Common myeloid progenitor, CD34-positive (primary cell): ENCODE measurements at regions not wholly inside any gene's neighbourhood (a gene's known extent, or its start where the extent isn't known, plus 50 kb on each side); places are given as distances from the start of the nearest gene placed in this dataset.

Experiments used
- CTCF ChIA-PET: fragments of 350-600 bp; sonication (Branson Sonifier 250); formaldehyde crosslinking; loops from one replicate; lab custom pipeline; 2021; ENCODE audit warnings: antibody characterized with exemption; lab: Charles Lee
- POLR2A ChIA-PET: fragments of 350-600 bp; sonication (Branson Sonifier 250); formaldehyde crosslinking; loops from one replicate; lab custom pipeline; 2021; ENCODE audit warnings: antibody characterized with exemption; lab: Charles Lee
- DNase-seq, 3 donors: peaks; one replicate each; pipeline versions ENCODE4 v3.0.0 to v3.0.0-alpha.2; 2013
- H3K27ac ChIP-seq, 2 experiments: 1 replicate in 1 of 2; 2 replicates in 1 of 2; pipeline ENCODE4 v1.7.0; 2013; ENCODE audit warnings: inconsistent platforms in 2 of 2, low read length in 2 of 2, mild to moderate bottlenecking in 2 of 2, low read depth in 1 of 2, moderate library complexity in 1 of 2; ENCODE audit not compliant: severe bottlenecking in 2 of 2, insufficient read depth in 1 of 2, poor library complexity in 1 of 2
- H3K27me3 ChIP-seq, 5 experiments: replicated peaks in 2 of 5; 1 replicate in 3 of 5; 2 replicates in 2 of 5; pipeline versions ENCODE4 v1.6.1 to v1.7.0; 2013; ENCODE audit warnings: low read length in 4 of 5, mild to moderate bottlenecking in 2 of 5, moderate library complexity in 2 of 5, inconsistent platforms in 1 of 5; ENCODE audit not compliant: insufficient read depth in 5 of 5, control insufficient read depth in 4 of 5
- H3K36me3 ChIP-seq, 4 experiments: 1 replicate in 2 of 4; 2 replicates in 2 of 4; pipeline versions ENCODE4 v1.6.1 to v1.7.0; 2013; ENCODE audit warnings: low read length in 3 of 4, control low read depth in 1 of 4, mild to moderate bottlenecking in 1 of 4; ENCODE audit not compliant: control insufficient read depth in 4 of 4, insufficient read depth in 4 of 4
- H3K4me1 ChIP-seq, 4 experiments: 1 replicate in 3 of 4; 2 replicates in 1 of 4; pipeline versions ENCODE4 v1.6.1 to v1.7.1; 2013; ENCODE audit warnings: low read length in 3 of 4, mild to moderate bottlenecking in 3 of 4, control low read depth in 1 of 4, inconsistent platforms in 1 of 4, moderate library complexity in 1 of 4; ENCODE audit not compliant: control insufficient read depth in 4 of 4, insufficient read depth in 4 of 4; ENCODE audit errors: control extremely low read depth in 1 of 4
- H3K4me3 ChIP-seq, 7 experiments: 1 replicate in 4 of 7; 2 replicates in 3 of 7; pipeline versions ENCODE4 v1.5.1 to v1.7.0; 2013; ENCODE audit warnings: mild to moderate bottlenecking in 7 of 7, low read length in 6 of 7, moderate library complexity in 6 of 7, inconsistent platforms in 2 of 7, low read depth in 2 of 7, control low read depth in 1 of 7; ENCODE audit not compliant: insufficient read depth in 4 of 7, control insufficient read depth in 1 of 7; ENCODE audit errors: extremely low read depth in 1 of 7
- H3K9me3 ChIP-seq, 5 experiments: 1 replicate in 4 of 5; 2 replicates in 1 of 5; pipeline versions ENCODE4 v1.6.1 to v1.7.1; 2013; ENCODE audit warnings: low read length in 4 of 5, mild to moderate bottlenecking in 2 of 5, inconsistent platforms in 1 of 5, low read depth in 1 of 5, moderate library complexity in 1 of 5; ENCODE audit not compliant: control insufficient read depth in 4 of 5, insufficient read depth in 2 of 5; ENCODE audit errors: control extremely low read depth in 1 of 5
- WGBS: methylation state at CpG from one replicate; pipeline ENCODE4 v1.1.5; 2013; ENCODE audit not compliant: insufficient coverage; 5-methylcytosine and 5-hydroxymethylcytosine counted together

DNA sequence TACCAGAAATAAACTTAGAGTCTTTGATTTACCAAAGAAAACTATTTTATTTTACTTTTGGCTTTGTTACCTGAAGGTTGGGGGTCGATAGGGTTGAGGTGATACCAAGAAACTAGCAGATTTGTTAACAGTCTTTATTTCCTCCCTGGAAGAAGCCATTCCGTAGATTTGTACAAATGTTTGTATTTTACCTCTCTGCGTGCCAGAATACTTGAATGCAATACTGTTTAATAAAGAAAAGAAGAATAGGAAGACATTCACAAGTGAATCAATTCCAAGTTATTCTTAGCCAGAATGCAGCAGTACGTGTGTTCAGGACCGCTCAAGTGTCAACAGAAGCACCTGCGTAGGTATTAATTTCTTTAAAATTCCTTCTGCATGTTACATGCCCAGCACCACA is 260.3 kb upstream of the TENM3 start:
- peaks cover 0 to 1% (median 0%) of the 10 kb centered on the region in 5 experiments for H3K27me3 ChIP-seq
- H3K27ac ChIP-seq: no peak overlapping the region
- 73% methylated on average over 4 of the region's 6 CpGs for WGBS
- H3K4me1 ChIP-seq: no peaks in the 10 kb centered on the region
- no peak for DNase-seq
- no peaks in the 10 kb centered on the region for H3K9me3 ChIP-seq
- ChIA-PET POLR2A (no interaction called here), CTCF (no interaction called here)
- no peak overlapping the region for H3K4me3 ChIP-seq
- H3K36me3 ChIP-seq: no peaks in the 10 kb centered on the region

DNA sequence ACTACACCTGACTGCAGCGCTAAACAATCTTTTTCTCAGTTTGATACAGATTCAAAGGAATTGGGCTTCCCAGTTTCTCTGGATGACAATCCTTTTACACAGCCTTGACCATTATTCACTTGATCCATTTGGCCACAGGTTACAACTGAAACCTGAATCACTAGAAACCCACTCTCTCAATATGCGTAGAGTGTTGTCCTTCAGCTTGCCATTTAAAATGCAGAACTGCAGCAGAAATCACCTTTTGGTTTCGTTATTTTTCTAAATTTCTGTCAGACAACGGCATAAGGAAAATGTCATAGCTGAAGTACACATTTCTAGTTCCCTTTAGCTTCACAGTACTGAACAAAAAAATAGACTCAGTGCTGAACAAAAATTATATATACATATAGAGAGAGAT is 255.8 kb upstream of the TENM3 start:
- CTCF ChIA-PET: no interaction called here
- Histone ChIP-seq H3K4me3 (no peak overlapping the region), H3K4me1 (no peaks in the 10 kb centered on the region), H3K27ac (no peak overlapping the region), H3K36me3 (no peaks in the 10 kb centered on the region), H3K27me3 (peaks cover 0 to 7% (median 0%) of the 10 kb centered on the region in 5 experiments), H3K9me3 (no peaks in the 10 kb centered on the region)
- DNase-seq: no peak
- WGBS: 92% methylated on average over 4 of the region's 4 CpGs
- POLR2A ChIA-PET: no interaction called here

DNA sequence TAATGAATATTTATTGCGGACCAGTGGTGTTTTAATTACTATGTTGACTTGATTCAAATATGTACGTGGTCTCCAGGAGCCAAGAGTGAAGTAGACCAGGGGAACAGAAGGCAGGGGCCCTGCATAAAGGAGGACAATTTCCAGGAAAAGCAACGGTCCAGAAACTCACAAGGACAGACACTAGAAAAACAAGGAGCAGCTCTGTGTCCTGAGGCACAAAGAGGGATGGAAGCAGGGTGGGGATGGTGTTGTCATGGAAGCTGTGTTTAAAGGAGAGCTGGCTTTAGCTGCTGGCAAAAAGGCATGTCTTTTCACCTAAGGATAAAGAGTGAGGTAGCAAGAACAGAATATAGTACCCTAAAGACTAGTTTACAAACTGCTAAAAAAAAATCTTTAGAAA is 254.1 kb upstream of the TENM3 start:
- Histone ChIP-seq H3K4me3 (no peak overlapping the region), H3K27me3 (peaks cover 0 to 7% (median 0%) of the 10 kb centered on the region in 5 experiments), H3K9me3 (no peaks in the 10 kb centered on the region), H3K36me3 (no peaks in the 10 kb centered on the region), H3K27ac (no peak overlapping the region), H3K4me1 (no peaks in the 10 kb centered on the region)
- ChIA-PET POLR2A (no interaction called here), CTCF (interaction anchor here (0.5 kb wide), 1 partner anchor 1556 kb away, joined by 3 read pairs; no protein-coding TSS in a partner anchor)
- WGBS: 80% methylated on average over 2 of the region's 3 CpGs
- DNase-seq: no peak

DNA sequence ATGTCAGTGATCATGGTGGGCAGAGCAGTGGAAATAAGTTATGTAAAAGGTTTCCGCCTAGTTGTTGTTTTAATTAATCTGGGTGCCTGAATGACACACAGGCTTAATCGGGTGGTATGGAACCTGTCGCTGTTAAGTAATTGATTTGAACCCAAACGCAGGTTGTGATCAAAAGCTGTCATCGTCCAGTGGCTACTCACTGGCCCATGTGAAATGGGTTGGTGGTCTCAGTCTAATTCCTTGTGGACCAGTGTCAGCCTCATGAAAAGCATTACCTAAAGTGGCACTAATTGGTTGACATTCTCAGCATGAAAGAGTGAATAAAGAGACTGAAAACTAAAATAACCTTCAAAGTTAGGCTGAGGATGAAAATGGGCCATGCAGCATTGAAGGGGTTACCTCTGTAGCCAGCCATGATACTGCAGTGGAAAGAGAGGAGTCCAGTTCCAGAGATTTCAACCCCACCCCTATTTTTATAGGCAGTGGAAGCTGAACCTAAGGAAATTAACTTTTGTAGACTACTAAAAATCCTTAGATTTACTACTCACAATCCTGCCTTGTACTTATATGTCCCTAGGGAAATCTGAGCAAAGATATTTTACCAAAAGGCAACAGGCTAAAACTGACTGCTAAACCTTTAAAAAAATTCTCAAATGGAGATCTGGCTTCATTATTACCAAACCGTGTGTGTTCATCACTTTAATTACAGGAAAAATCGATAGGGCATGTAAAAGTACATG is 251.7 kb upstream of the TENM3 start:
- H3K36me3 ChIP-seq: no peaks in the 10 kb centered on the region
- DNase-seq: no peak
- no peak overlapping the region for H3K4me3 ChIP-seq
- no peaks in the 10 kb centered on the region for H3K9me3 ChIP-seq
- no peaks in the 10 kb centered on the region for H3K4me1 ChIP-seq
- no peak overlapping the region for H3K27ac ChIP-seq
- ChIA-PET CTCF (no interaction called here), POLR2A (no interaction called here)
- peaks cover 0 to 7% (median 0%) of the 10 kb centered on the region in 5 experiments for H3K27me3 ChIP-seq
- WGBS: 99% methylated on average over 5 of the region's 7 CpGs

DNA sequence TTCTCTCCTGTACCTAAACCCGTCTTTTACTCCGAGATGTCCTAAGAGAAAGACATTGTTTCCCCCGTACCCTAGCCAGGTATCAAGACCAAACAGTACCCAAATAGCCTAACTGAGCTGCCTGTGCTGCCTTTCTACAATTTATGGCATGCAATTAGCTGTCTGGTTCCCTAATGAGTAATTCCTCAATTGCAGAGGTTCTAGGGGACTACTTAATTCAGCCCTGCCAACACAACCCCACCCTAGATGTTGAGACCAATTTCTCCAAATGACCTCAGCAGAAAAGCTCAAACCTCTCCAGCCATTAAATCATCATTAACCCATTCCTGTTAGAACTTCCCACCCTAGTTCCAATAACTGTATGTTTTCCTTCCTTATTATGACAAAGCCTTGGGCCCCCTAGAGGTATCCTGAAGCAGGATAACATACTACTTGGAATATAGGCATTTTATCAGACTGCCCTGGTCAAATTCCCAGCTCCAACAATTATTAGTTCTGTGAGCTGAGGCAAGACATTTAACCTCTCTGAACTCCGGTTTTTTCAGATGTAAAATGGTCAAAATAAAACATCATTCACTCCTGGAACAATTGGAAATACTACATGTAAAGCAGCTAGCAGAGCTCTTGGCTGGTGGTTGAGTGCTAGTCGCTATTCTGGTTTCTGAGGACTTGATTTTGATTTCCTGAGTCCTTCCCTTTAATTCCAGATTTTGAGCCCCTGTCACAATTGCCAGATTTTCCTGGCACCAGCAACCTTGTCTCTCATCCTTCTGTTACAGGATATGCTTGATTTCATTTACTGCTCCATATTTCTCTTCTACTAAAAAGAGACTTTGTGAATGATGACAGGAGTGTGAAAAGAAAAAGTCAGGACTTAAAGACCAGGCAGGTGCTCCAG is 244.6 kb upstream of the TENM3 start:
- CTCF ChIA-PET: no interaction called here

DNA sequence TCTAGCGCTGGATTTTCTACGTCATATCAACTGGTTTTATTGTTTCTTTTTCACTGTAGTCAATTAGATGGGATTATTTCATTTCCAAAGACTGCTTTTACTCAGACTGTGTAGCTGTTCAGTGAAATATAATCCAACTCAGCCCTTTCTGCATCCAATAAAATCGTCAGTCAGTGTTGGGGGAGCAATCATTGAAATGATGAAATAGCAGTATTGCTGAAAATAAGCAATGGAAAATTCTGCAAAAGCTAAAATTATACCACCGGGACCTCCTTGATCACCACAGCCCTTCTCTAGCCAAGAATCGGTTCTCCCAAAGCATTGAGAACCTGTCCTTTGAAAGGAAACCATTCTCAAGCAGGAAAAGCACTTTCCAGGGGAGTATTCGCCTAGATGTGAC is 243.1 kb upstream of the TENM3 start:
- Histone ChIP-seq H3K4me3 (no peak overlapping the region), H3K36me3 (no peaks in the 10 kb centered on the region), H3K27me3 (no peaks in the 10 kb centered on the region), H3K9me3 (no peaks in the 10 kb centered on the region), H3K4me1 (no peaks in the 10 kb centered on the region), H3K27ac (no peak overlapping the region)
- ChIA-PET POLR2A (no interaction called here), CTCF (no interaction called here)
- DNase-seq: no peak
- WGBS: 96% methylated on average over 3 of the region's 6 CpGs

More for the DNA sequence above, 244.6 kb upstream of the TENM3 start:
- no peak overlapping the region for H3K27ac ChIP-seq
- H3K4me1 ChIP-seq: no peaks in the 10 kb centered on the region
- H3K36me3 ChIP-seq: no peaks in the 10 kb centered on the region
- H3K4me3 ChIP-seq: no peak overlapping the region
- no peaks in the 10 kb centered on the region for H3K9me3 ChIP-seq
- POLR2A ChIA-PET: no interaction called here
- DNase-seq: no peak
- WGBS: 82% methylated on average over 4 of the region's 5 CpGs
- no peaks in the 10 kb centered on the region for H3K27me3 ChIP-seq

DNA sequence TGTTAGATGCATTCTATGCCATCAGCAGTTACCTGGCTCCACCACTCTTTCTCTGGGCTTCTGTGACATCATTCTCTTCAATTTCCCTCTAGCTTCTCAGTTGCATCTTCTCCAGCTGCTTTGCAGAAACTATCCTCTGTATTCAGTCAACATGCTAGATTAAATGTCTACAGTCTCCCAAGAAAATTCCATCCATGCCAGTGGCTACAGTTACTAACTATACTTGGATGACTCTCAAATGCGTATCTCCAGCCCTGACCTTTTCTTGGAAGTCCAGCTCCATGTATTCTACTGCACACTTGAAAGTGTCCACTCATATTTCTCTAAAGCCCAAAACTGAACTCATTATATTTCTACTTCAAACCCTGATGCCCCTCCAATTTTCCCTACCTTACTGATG is 232.3 kb upstream of the TENM3 start:
- CTCF ChIA-PET: interaction anchor here (1.2 kb wide), 1 partner anchor 9 kb away, joined by 3 read pairs; no protein-coding TSS in a partner anchor
- H3K36me3 ChIP-seq: no peaks in the 10 kb centered on the region
- H3K27me3 ChIP-seq: no peaks in the 10 kb centered on the region
- H3K4me3 ChIP-seq: no peak overlapping the region
- POLR2A ChIA-PET: no interaction called here
- no peaks in the 10 kb centered on the region for H3K9me3 ChIP-seq
- no peak for DNase-seq
- H3K27ac ChIP-seq: no peak overlapping the region
- WGBS: 100% methylated on average over 1 of the region's 1 CpG
- H3K4me1 ChIP-seq: no peaks in the 10 kb centered on the region
